GM21825 (cell line): ENCODE measurements at regions not wholly inside any gene's neighbourhood (a gene's known extent, or its start where the extent isn't known, plus 50 kb on each side); places are given as distances from the start of the nearest gene placed in this dataset.

Experiments
- ATAC-seq: cut with Tn5 transposase; IDR thresholded peaks from one replicate; pipeline ENCODE4 v1.9.1; 2021; ENCODE audit warnings: mild to moderate bottlenecking, moderate library complexity; ENCODE audit not compliant: unreplicated experiment

DNA sequence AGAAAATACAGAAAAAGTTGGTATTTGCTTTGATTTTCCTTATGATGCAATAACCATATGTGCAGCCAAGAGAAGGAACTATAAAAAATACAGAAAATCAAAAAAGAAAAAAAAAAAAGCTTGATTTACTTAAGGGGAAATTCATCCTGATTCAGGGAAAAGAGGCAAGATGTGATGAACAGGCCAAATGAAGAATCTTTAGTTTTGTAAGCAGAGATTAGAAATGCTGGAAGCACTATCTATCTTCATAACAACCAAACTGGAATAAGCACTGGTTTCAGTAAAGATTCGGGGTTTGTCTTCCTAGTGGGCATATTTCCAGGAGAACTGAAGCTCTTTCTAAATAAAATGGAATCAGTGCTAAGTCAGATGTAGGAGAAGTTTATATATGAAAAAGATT, 82.9 kb upstream of the KCNIP4 start:
- ATAC-seq: no peak

GRCh38 chr4:22030881-22031280, 82.3 kb upstream of the KCNIP4 start:
- no peak for ATAC-seq

DNA sequence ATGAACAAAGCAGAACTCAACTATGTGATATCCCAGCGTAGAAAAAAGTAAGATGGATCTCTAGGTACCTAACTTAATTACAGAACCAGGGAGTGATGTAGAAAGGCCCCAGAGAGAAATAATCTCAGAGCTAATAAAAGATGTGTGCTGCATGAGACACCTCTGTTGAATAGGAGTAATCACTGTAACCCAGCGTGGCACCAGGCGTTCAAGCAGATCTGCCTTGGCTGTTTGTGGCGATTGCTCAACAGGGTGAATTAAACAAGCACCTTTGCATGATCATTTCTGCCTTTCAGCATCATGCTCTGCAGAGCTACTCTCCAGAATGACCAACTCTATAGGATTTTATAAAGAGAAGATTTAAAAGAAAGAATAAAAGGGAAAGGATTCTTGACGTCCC, 81.7 kb upstream of the KCNIP4 start:
- ATAC-seq: no peak

GRCh38 chr4:22029803-22030202, 81.2 kb upstream of the KCNIP4 start:
- ATAC-seq: no peak

GRCh38 chr4:22021106-22021505, 72.5 kb upstream of the KCNIP4 start:
- no peak for ATAC-seq

GRCh38 chr4:22020129-22020528, 71.6 kb upstream of the KCNIP4 start:
- ATAC-seq: no peak

DNA sequence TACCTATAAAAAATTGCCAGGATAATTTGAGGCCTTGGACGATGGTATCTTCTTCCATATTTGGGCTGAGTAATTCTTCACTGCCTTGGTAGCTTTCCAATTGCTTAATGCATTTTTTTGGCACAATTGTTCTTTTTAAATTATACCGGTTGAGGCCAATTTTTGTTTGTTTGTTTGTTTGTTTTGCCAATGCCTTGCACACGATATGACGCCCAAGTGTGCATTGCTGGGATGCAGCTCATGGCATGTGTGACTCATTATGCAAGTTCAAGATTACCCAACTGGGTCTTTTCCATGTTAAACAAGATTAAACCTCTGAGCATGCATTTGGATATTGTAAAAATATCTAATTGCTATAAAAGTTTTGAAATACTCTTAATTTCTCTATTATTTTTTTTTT, 71.1 kb upstream of the KCNIP4 start:
- no peak for ATAC-seq

GRCh38 chr4:22014222-22014741, 65.7 kb upstream of the KCNIP4 start:
- no peak for ATAC-seq

DNA sequence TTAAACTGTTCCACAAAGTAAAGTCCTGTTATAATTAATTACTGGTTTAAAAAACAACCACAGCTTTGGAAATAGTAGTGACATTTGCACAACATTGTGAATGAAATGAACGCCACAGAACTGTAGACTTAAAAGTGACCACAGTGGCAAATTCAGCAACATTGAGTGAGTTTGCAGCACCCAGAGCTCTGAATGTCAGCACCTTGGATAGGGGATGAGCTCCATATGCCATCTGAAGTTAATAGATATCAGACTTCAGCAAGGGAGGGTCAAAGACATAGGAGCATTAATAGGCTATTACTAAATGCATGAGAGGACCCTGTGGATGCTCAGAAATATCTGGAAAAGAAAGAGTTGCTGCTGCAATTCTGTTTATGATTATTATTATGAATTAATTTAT, 55.3 kb upstream of the KCNIP4 start:
- no peak for ATAC-seq
